Activated B cell treated with CpG ODN at 0.5 μM for 24 hours (primary cell): ENCODE measurements at regions not wholly inside any gene's neighbourhood (a gene's known extent, or its start where the extent isn't known, plus 50 kb on each side); places are given as distances from the start of the nearest gene placed in this dataset.

Experiments used
- ATAC-seq: fragments of 200-7000 bp; cut with Tn5 transposase; one replicate; pipeline ENCODE4 v1.10.0; 2021; ENCODE audit warnings: low read depth, mild to moderate bottlenecking, moderate library complexity
- CTCF ChIA-PET: fragments of 350-600 bp; sonication (Branson Sonifier 250); formaldehyde crosslinking; loops from one replicate; lab custom pipeline; 2021; ENCODE audit warnings: antibody characterized with exemption; lab: Charles Lee
- POLR2A ChIA-PET: fragments of 350-600 bp; sonication (Branson Sonifier 250); formaldehyde crosslinking; loops from one replicate; lab custom pipeline; 2021; ENCODE audit warnings: antibody characterized with exemption; lab: Charles Lee
- DNase-seq: peaks from one replicate; pipeline ENCODE4 v3.0.0; 2022
- H3K27ac Mint-ChIP-seq: one replicate; pipeline ENCODE4 v1.8.0; 2020; ENCODE audit warnings: mixed read lengths
- H3K27me3 Mint-ChIP-seq: one replicate; pipeline ENCODE4 v1.8.0; 2021; ENCODE audit warnings: mixed read lengths
- H3K36me3 Mint-ChIP-seq: one replicate; pipeline ENCODE4 v1.8.0; 2021; ENCODE audit warnings: low read depth, mixed read lengths
- H3K4me1 Mint-ChIP-seq: one replicate; pipeline ENCODE4 v1.8.0; 2021; ENCODE audit warnings: mixed read lengths
- H3K4me3 Mint-ChIP-seq: one replicate; pipeline ENCODE4 v1.8.0; 2020; ENCODE audit warnings: mild to moderate bottlenecking, mixed read lengths
- H3K9me3 Mint-ChIP-seq: one replicate; pipeline ENCODE4 v1.8.0; 2020; ENCODE audit warnings: mixed read lengths
- CTCF ChIP-seq: fragments of 200-600 bp; IDR thresholded peaks from one replicate; pipeline ENCODE4 v1.8.0; 2022; ENCODE audit warnings: antibody characterized with exemption, mild to moderate bottlenecking
- intact Hi-C: fragments of 100-400 bp; cut with micrococcal nuclease; formaldehyde crosslinking; loops from one replicate; pipeline ENCODE4 v1.15.1; 2024

GRCh38 chr11:19474211-19474610 lies 233.5 kb upstream of the E2F8 start:
- DNase-seq = no peak
- no peak for TF ChIP-seq CTCF
- Mint-ChIP-seq H3K4me1 (no peaks in the 10 kb centered on the region), H3K36me3 (no peaks in the 10 kb centered on the region), H3K4me3 (no peak overlapping the region), H3K9me3 (no peaks in the 10 kb centered on the region), H3K27me3 (peaks cover 16% of the 10 kb centered on the region), H3K27ac (no peak overlapping the region)
- intact Hi-C loops = no loop called here
- ATAC-seq = no peak
- ChIA-PET CTCF (no interaction called here), POLR2A (no interaction called here)

GRCh38 chr11:19472679-19473078 lies 231.9 kb upstream of the E2F8 start:
- CTCF ChIA-PET = no interaction called here
- Mint-ChIP-seq H3K27ac (no peak overlapping the region), H3K4me3 (no peak overlapping the region), H3K9me3 (no peaks in the 10 kb centered on the region), H3K27me3 (peaks cover 14% of the 10 kb centered on the region), H3K36me3 (no peaks in the 10 kb centered on the region), H3K4me1 (no peaks in the 10 kb centered on the region)
- TF ChIP-seq CTCF = no peak
- POLR2A ChIA-PET = no interaction called here
- intact Hi-C loops = no loop called here
- DNase-seq = no peak
- ATAC-seq = no peak

- DNase-seq = no peak
- no peaks in the 10 kb centered on the region for H3K4me1 Mint-ChIP-seq
- no peak overlapping the region for H3K4me3 Mint-ChIP-seq
- no peak overlapping the region for H3K27ac Mint-ChIP-seq
- ATAC-seq = no peak
- H3K9me3 Mint-ChIP-seq = no peaks in the 10 kb centered on the region
- CTCF ChIA-PET = no interaction called here
- intact Hi-C loops = no loop called here
- POLR2A ChIA-PET = no interaction called here
- peaks cover 13% of the 10 kb centered on the region for H3K27me3 Mint-ChIP-seq
- no peaks in the 10 kb centered on the region for H3K36me3 Mint-ChIP-seq
- no peak for TF ChIP-seq CTCF
Observed at GRCh38 chr11:19467904-19468303, 227.2 kb upstream of the E2F8 start.

- TF ChIP-seq CTCF = no peak
- ATAC-seq (no peak), DNase-seq (no peak)
- ChIA-PET POLR2A (no interaction called here), CTCF (no interaction called here)
- no peaks in the 10 kb centered on the region for H3K9me3 Mint-ChIP-seq
- H3K4me1 Mint-ChIP-seq = no peaks in the 10 kb centered on the region
- intact Hi-C loops = no loop called here
- no peaks in the 10 kb centered on the region for H3K36me3 Mint-ChIP-seq
- no peak overlapping the region for H3K4me3 Mint-ChIP-seq
- peaks cover 8% of the 10 kb centered on the region for H3K27me3 Mint-ChIP-seq
- H3K27ac Mint-ChIP-seq = no peak overlapping the region
Observed at GRCh38 chr11:19466314-19466713, 225.6 kb upstream of the E2F8 start.

GRCh38 chr11:19463976-19464375 lies 223.2 kb upstream of the E2F8 start:
- no peak for ATAC-seq
- no peak for TF ChIP-seq CTCF
- ChIA-PET POLR2A (no interaction called here), CTCF (no interaction called here)
- no peaks in the 10 kb centered on the region for H3K4me1 Mint-ChIP-seq
- no peak overlapping the region for H3K4me3 Mint-ChIP-seq
- peaks cover 8% of the 10 kb centered on the region for H3K27me3 Mint-ChIP-seq
- intact Hi-C loops = no loop called here
- no peak overlapping the region for H3K27ac Mint-ChIP-seq
- no peak for DNase-seq
- no peaks in the 10 kb centered on the region for H3K9me3 Mint-ChIP-seq
- H3K36me3 Mint-ChIP-seq = no peaks in the 10 kb centered on the region
